Stimulated activated CD4-positive, alpha-beta T cell treated with anti-CD3 and anti-CD28 coated beads, Interleukin-4, amount 100 ng/mL, for 1 hour (primary cell): ENCODE measurements at regions not wholly inside any gene's neighbourhood (a gene's known extent, or its start where the extent isn't known, plus 50 kb on each side); places are given as distances from the start of the nearest gene placed in this dataset.
"Not testable (repeated sequence)": the region's sequence is repeated elsewhere in the genome, so short reads cannot be mapped to it uniquely, and the experiment has no call there.

Experiments
- DNase-seq: peaks from one replicate; pipeline ENCODE4 v3.0.0-alpha.2; 2020

GRCh38 chr6:56904068-56904467, 50.8 kb upstream of the BEND6 start:
- DNase-seq = no peak

DNA sequence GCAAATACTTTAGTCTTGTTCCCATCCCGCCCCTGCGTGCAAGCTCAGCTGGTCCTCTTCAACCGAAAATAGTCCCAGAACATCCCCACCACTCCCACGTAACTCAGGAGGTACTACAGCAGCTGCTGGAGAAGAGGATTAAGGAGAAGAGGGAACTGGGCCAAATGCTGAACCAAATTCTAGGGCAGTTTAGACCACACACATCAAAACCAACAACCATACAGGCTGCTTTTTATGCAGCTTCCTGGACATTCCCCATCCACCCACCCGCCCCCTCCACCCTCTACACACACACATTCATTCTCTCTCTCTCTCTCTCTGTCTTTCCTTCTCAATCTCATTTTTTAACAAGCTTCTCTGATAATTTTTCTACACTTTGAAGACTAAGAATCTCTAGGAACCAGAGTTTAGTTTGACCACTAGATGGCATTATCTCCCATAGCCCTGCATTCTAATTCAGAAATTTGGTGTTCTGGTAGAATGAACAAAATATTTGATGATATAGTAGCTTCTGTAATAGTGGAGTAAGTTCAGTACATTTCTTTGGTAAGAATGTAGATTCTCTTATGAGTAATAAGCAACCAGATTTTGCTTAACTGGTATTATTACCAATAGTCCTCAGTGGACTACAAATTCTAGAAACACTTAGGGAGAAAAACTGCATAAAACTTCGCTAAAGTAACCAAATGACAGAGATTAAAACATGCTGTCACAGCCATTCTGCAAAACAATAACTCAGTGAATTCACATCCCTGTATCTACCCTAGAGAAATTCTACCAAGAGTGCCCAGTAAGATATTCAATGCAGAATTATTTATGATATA, 52.1 kb upstream of the BEND6 start:
- DNase-seq = no peak

- DNase-seq = no peak
These were observed 54.1 kb upstream of the BEND6 start for GRCh38 chr6:56900784-56901183.

- no peak for DNase-seq
These were observed 55.2 kb upstream of the BEND6 start for GRCh38 chr6:56899753-56900152.

DNA sequence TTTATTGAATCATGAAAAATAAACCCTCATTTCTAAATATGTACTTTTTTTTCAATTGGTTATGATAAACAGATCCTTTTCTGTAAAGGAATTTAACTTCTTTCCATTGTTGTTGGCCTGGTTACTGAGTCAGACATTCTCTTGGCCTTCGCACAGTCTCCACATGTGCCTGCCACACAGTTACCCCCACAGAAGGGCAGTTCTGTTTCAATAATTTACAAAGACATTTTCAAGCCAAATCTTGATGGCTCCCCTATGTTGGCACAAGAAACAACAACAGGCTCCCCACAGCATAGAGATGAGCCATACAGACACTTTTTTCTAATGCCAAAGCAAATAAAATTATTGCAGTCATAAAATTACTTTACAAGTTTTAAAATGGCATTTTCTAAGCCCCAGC, 55.6 kb upstream of the BEND6 start:
- DNase-seq = no peak

GRCh38 chr6:56897789-56898529, 56.9 kb upstream of the BEND6 start:
- no peak for DNase-seq

DNA sequence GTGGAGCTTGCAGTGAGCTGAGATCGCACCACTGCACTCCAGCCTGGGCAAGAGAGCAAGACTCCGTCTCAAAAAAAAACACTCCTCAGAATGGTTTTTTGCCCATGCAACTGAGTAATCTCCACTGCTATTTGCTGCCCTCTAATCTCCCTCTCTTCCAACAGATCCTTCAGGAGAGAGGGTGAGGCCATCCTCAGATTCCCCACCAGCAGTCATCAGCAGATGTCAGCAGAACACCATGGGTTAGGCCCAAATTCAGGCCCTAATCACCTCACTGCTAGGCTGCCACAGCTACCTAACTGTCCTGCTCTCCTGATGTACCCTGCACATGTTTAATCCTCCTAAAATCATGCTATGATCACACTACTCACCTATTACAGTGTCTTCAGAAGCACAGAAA, 63.2 kb upstream of the BEND6 start:
- no peak for DNase-seq

- no peak for DNase-seq
These were observed 64.1 kb upstream of the BEND6 start for GRCh38 chr6:56890683-56891429.

- no peak for DNase-seq
These were observed 64.8 kb upstream of the BEND6 start for GRCh38 chr6:56890066-56890465.

- DNase-seq = no peak
These were observed 65.4 kb upstream of the BEND6 start for GRCh38 chr6:56889492-56889891.

GRCh38 chr6:56888687-56889086, 66.2 kb upstream of the BEND6 start:
- DNase-seq = no peak

GRCh38 chr6:56887086-56887485, 67.8 kb upstream of the BEND6 start:
- DNase-seq = no peak

DNA sequence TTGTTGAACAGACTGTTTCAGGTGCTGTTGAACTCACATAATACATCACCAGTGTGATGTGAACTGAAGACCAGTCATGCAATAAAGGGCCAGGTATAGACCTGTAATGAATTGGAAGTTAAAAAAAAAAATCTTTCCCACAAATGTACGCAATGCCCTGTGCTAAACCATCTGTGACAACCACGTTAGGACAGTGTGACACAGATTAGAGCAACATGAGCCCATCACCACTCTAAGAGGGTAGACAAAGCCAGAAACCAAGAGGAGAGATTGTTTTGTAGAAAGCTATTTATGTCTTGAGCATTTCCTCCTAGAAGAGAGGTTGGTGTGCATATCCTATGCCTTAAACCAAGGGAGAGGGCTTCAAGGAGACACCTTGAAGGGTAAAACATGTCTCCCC, 77.0 kb upstream of the BEND6 start:
- no peak for DNase-seq

- DNase-seq = no peak
These were observed 78.9 kb upstream of the BEND6 start for GRCh38 chr6:56875961-56876360.

DNA sequence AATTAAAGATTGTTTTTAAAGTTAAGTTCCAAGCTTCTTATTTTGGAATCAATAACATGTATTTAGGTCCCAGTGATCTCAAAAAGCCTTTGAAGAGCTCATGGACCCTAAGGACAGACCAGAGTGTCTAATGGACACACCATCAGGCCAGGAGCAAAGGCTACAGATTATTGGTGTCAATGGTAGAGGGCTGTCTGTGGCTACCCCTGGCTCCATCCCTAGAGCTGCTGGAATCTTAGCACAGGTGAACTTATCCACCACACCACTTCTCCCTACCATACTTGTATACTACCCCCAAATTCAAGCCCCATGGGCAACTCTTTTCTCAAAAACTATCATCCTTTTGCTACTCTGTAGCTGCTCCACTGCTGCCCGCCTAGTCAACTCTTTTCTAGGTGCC, 79.4 kb upstream of the BEND6 start:
- no peak for DNase-seq

GRCh38 chr6:56874328-56874727, 80.6 kb upstream of the BEND6 start:
- no peak for DNase-seq

DNA sequence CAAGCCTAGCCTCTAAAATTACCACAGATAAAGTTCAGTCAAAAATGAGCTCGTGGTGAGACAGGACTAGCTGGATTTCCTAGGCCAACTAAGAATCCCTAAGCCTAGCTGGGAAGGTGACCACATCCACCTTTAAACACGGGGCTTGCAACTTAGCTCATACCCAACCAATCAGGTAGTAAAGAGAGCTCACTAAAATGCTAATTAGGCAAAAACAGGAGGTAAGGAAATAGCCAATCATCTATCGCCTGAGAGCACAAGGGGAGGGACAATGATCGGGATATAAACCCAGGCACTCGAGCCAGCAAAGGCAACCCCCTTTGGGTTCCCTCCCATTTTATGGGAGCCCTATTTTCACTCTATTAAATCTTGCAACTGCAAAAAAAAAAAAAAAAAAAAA, 84.9 kb upstream of the BEND6 start:
- DNase-seq = not testable (repeated sequence)

GRCh38 chr6:56869346-56869745, 85.6 kb upstream of the BEND6 start:
- no peak for DNase-seq

GRCh38 chr6:56868687-56869086, 86.2 kb upstream of the BEND6 start:
- DNase-seq = no peak

- no peak for DNase-seq
These were observed 87.9 kb upstream of the BEND6 start for GRCh38 chr6:56866917-56867522.

- no peak for DNase-seq
These were observed 89.6 kb upstream of the BEND6 start for GRCh38 chr6:56865081-56865875.

- DNase-seq = no peak
These were observed 90.7 kb upstream of the BEND6 start for GRCh38 chr6:56864171-56864616.
